ENCODE measurements at regions not wholly inside any gene's neighbourhood (a gene's known extent, or its start where the extent isn't known, plus 50 kb on each side); places are given as distances from the start of the nearest gene placed in this dataset.

GRCh38 chr11:22974251-22974650 is 114.0 kb upstream of the CCDC179 start:
- no peaks in the 10 kb centered on the region for H3K79me2 ChIP-seq (ENCODE audit: low read depth)
- H3K4me3 ChIP-seq, result no peak overlapping the region
- H3K4me2 ChIP-seq, result no peak overlapping the region
- Mint-ChIP-seq H3K4me3 (no peak overlapping the region), H3K9me3 (peaks cover 7% of the 10 kb centered on the region), H3K4me1 (no peaks in the 10 kb centered on the region), H3K27me3 (ENCODE audit: insufficient read depth, low read depth) (no peaks in the 10 kb centered on the region), H3K27ac (no peak overlapping the region), H3K36me3 (no peaks in the 10 kb centered on the region)
- H3K27ac ChIP-seq, result no peak overlapping the region
- no peaks in the 10 kb centered on the region for H3K27me3 ChIP-seq
- no peak overlapping the region for H2AFZ ChIP-seq (replicated peaks)
- H3K4me1 ChIP-seq, result no peaks in the 10 kb centered on the region
- no peak for DNase-seq (ENCODE audit: low spot score)
- no peak overlapping the region for H3K9ac ChIP-seq
- no peaks in the 10 kb centered on the region for H3F3A ChIP-seq (ENCODE audit: low read depth)
- H3K36me3 ChIP-seq, result no peaks in the 10 kb centered on the region
- TF ChIP-seq, protein P1, sequence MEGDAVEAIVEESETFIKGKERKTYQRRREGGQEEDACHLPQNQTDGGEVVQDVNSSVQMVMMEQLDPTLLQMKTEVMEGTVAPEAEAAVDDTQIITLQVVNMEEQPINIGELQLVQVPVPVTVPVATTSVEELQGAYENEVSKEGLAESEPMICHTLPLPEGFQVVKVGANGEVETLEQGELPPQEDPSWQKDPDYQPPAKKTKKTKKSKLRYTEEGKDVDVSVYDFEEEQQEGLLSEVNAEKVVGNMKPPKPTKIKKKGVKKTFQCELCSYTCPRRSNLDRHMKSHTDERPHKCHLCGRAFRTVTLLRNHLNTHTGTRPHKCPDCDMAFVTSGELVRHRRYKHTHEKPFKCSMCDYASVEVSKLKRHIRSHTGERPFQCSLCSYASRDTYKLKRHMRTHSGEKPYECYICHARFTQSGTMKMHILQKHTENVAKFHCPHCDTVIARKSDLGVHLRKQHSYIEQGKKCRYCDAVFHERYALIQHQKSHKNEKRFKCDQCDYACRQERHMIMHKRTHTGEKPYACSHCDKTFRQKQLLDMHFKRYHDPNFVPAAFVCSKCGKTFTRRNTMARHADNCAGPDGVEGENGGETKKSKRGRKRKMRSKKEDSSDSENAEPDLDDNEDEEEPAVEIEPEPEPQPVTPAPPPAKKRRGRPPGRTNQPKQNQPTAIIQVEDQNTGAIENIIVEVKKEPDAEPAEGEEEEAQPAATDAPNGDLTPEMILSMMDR (IDR thresholded peaks at IDR 0.05), result no peak
- TF ChIP-seq EZH2 (IDR thresholded peaks at IDR 0.05) (no peak), EZH2phosphoT487 (IDR thresholded peaks at IDR 0.05) (no peak)
- H3K9me3 ChIP-seq (ENCODE audit: low read depth), result no peaks in the 10 kb centered on the region
- H4K20me1 ChIP-seq (ENCODE audit: low read depth), result no peaks in the 10 kb centered on the region

- no peaks in the 10 kb centered on the region for H3K27me3 ChIP-seq
- no peak overlapping the region for H3K9ac ChIP-seq
- H3K27ac Mint-ChIP-seq, result no peak overlapping the region
- H3K36me3 ChIP-seq, result no peaks in the 10 kb centered on the region
- H3K4me3 ChIP-seq, result no peak overlapping the region
- no peaks in the 10 kb centered on the region for H4K20me1 ChIP-seq (ENCODE audit: low read depth)
- H3K4me1 ChIP-seq, result no peaks in the 10 kb centered on the region
- no peak for DNase-seq (ENCODE audit: low spot score)
- H2AFZ ChIP-seq (replicated peaks), result no peak overlapping the region
- H3K4me3 Mint-ChIP-seq, result no peak overlapping the region
- no peaks in the 10 kb centered on the region for H3K36me3 Mint-ChIP-seq
- no peaks in the 10 kb centered on the region for H3K9me3 ChIP-seq (ENCODE audit: low read depth)
- H3F3A ChIP-seq (ENCODE audit: low read depth), result no peaks in the 10 kb centered on the region
- peaks cover 7% of the 10 kb centered on the region for H3K9me3 Mint-ChIP-seq
- no peaks in the 10 kb centered on the region for H3K27me3 Mint-ChIP-seq (ENCODE audit: insufficient read depth, low read depth)
- TF ChIP-seq, protein P1 (IDR thresholded peaks at IDR 0.05), result no peak
- TF ChIP-seq EZH2phosphoT487 (IDR thresholded peaks at IDR 0.05), result no peak
- no peak for TF ChIP-seq EZH2 (IDR thresholded peaks at IDR 0.05)
- no peak overlapping the region for H3K27ac ChIP-seq
- H3K4me1 Mint-ChIP-seq, result no peaks in the 10 kb centered on the region
- H3K79me2 ChIP-seq (ENCODE audit: low read depth), result no peaks in the 10 kb centered on the region
- no peak overlapping the region for H3K4me2 ChIP-seq
Measured at GRCh38 chr11:22976146-22976545, 115.9 kb upstream of the CCDC179 start.

GRCh38 chr11:22982903-22983302 is 122.6 kb upstream of the CCDC179 start:
- H3K36me3 Mint-ChIP-seq, result no peaks in the 10 kb centered on the region
- H3K27me3 Mint-ChIP-seq (ENCODE audit: insufficient read depth, low read depth), result no peaks in the 10 kb centered on the region

More at GRCh38 chr11:22982903-22983302, 122.6 kb upstream of the CCDC179 start:
- no peaks in the 10 kb centered on the region for H3K4me1 Mint-ChIP-seq
- TF ChIP-seq EZH2 (IDR thresholded peaks at IDR 0.05), result no peak
- TF ChIP-seq EZH2phosphoT487 (IDR thresholded peaks at IDR 0.05), result no peak
- TF ChIP-seq, protein P1 (IDR thresholded peaks at IDR 0.05), result no peak
- H3K27ac Mint-ChIP-seq, result no peak overlapping the region
- H3F3A ChIP-seq (ENCODE audit: low read depth), result no peaks in the 10 kb centered on the region
- no peak overlapping the region for H2AFZ ChIP-seq (replicated peaks)
- H3K9ac ChIP-seq, result no peak overlapping the region
- no peaks in the 10 kb centered on the region for H3K36me3 ChIP-seq
- H3K4me1 ChIP-seq, result no peaks in the 10 kb centered on the region
- no peaks in the 10 kb centered on the region for H3K27me3 ChIP-seq
- DNase-seq (ENCODE audit: low spot score), result no peak
- no peak overlapping the region for H3K4me3 Mint-ChIP-seq
- no peak overlapping the region for H3K27ac ChIP-seq
- no peak overlapping the region for H3K4me3 ChIP-seq
- no peaks in the 10 kb centered on the region for H3K9me3 ChIP-seq (ENCODE audit: low read depth)
- no peaks in the 10 kb centered on the region for H3K79me2 ChIP-seq (ENCODE audit: low read depth)
- peaks cover 9% of the 10 kb centered on the region for H3K9me3 Mint-ChIP-seq
- no peak overlapping the region for H3K4me2 ChIP-seq
- no peaks in the 10 kb centered on the region for H4K20me1 ChIP-seq (ENCODE audit: low read depth)

Data from neural progenitor cell (in vitro differentiated cells).